ENCODE measurements at regions not wholly inside any gene's neighbourhood (a gene's known extent, or its start where the extent isn't known, plus 50 kb on each side); places are given as distances from the start of the nearest gene placed in this dataset.

DNA sequence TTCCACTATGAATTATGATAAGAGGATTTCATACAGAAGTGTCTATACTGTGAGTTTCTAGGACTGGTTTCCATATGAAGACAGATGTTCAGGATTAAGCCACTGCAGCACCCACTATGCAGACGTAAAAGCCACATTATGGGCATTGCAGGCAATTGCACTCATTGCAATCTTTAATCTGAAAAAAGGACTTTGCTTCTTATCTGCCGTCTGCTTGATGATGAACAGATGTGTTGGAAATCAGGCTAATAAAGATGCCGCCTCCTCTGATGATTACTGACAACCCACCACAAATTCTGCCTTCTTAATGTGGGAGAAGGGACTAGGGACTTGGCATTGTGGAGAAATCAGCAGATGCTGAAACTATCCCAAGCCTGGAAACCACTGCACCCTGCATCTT is 276.9 kb downstream of the IRF8 start:
- TF ChIP-seq, protein P1, sequence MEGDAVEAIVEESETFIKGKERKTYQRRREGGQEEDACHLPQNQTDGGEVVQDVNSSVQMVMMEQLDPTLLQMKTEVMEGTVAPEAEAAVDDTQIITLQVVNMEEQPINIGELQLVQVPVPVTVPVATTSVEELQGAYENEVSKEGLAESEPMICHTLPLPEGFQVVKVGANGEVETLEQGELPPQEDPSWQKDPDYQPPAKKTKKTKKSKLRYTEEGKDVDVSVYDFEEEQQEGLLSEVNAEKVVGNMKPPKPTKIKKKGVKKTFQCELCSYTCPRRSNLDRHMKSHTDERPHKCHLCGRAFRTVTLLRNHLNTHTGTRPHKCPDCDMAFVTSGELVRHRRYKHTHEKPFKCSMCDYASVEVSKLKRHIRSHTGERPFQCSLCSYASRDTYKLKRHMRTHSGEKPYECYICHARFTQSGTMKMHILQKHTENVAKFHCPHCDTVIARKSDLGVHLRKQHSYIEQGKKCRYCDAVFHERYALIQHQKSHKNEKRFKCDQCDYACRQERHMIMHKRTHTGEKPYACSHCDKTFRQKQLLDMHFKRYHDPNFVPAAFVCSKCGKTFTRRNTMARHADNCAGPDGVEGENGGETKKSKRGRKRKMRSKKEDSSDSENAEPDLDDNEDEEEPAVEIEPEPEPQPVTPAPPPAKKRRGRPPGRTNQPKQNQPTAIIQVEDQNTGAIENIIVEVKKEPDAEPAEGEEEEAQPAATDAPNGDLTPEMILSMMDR (IDR thresholded peaks at IDR 0.05) = no peak
- TF ChIP-seq POLR2A (IDR thresholded peaks at IDR 0.05) = no peak
- no peak for TF ChIP-seq POLR2AphosphoS5 (IDR thresholded peaks at IDR 0.05)
- TF ChIP-seq EP300 (IDR thresholded peaks at IDR 0.05) = no peak

All from sigmoid colon (tissue), 4 donors.